Large intestine (tissue), 3 donors: ENCODE measurements at regions not wholly inside any gene's neighbourhood (a gene's known extent, or its start where the extent isn't known, plus 50 kb on each side); places are given as distances from the start of the nearest gene placed in this dataset.
"Not testable (repeated sequence)": the region's sequence is repeated elsewhere in the genome, so short reads cannot be mapped to it uniquely, and the experiment has no call there.

Source experiments
- DNase-seq, 2 donors: peaks; one replicate each; pipeline versions ENCODE4 v3.0.0 to v3.0.0-alpha.2; 2013
- H3K27ac ChIP-seq: one replicate; pipeline ENCODE4 v1.5.1; 2013; ENCODE audit warnings: low read length
- H3K27me3 ChIP-seq: 2 replicates; pipeline ENCODE4 v1.6.1; 2013; ENCODE audit warnings: low read length; ENCODE audit not compliant: control insufficient read depth, insufficient read depth
- H3K36me3 ChIP-seq: 2 replicates; pipeline ENCODE4 v1.6.1; 2013; ENCODE audit warnings: low read length; ENCODE audit not compliant: control insufficient read depth, insufficient read depth
- H3K4me1 ChIP-seq: one replicate; pipeline ENCODE4 v1.6.1; 2013; ENCODE audit warnings: low read length; ENCODE audit not compliant: control insufficient read depth, insufficient read depth
- H3K4me3 ChIP-seq: one replicate; pipeline ENCODE4 v1.5.1; 2013; ENCODE audit warnings: low read length
- H3K9me3 ChIP-seq: one replicate; pipeline ENCODE4 v1.6.1; 2013; ENCODE audit warnings: mild to moderate bottlenecking, low read depth, low read length, moderate library complexity; ENCODE audit not compliant: control insufficient read depth
- WGBS: methylation state at CpG from one replicate; pipeline ENCODE4 v1.1.5; 2013; ENCODE audit warnings: low lambda C conversion rate; ENCODE audit not compliant: insufficient coverage; 5-methylcytosine and 5-hydroxymethylcytosine counted together

DNA sequence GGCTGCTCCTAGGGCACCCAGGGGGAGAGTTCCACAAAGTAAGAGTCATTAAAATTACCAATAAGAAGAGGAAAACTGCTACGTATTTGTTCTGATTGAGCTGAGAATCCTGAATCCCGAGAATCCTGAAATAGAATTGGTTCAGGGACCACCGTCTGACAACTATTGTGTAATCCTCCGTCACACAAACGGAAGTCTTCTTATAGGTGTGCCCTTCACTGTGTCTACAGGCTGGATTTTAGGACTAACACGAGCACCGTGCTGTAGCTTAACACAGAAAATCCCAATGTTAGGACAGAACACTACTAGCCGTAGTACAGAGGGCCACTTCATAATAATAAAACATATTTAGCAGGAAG, 50.6 kb upstream of the RNF182 start:
- Histone ChIP-seq H3K27ac (peak overlapping the region; percentile 80), H3K36me3 (no peaks in the 10 kb centered on the region), H3K4me1 (peaks cover 10% of the 10 kb centered on the region), H3K4me3 (peak overlapping the region; percentile 65), H3K9me3 (peaks cover 9% of the 10 kb centered on the region), H3K27me3 (no peaks in the 10 kb centered on the region)
- DNase-seq: no peak
- no CpG with 5 or more reads among the region's 8 CpGs for WGBS

DNA sequence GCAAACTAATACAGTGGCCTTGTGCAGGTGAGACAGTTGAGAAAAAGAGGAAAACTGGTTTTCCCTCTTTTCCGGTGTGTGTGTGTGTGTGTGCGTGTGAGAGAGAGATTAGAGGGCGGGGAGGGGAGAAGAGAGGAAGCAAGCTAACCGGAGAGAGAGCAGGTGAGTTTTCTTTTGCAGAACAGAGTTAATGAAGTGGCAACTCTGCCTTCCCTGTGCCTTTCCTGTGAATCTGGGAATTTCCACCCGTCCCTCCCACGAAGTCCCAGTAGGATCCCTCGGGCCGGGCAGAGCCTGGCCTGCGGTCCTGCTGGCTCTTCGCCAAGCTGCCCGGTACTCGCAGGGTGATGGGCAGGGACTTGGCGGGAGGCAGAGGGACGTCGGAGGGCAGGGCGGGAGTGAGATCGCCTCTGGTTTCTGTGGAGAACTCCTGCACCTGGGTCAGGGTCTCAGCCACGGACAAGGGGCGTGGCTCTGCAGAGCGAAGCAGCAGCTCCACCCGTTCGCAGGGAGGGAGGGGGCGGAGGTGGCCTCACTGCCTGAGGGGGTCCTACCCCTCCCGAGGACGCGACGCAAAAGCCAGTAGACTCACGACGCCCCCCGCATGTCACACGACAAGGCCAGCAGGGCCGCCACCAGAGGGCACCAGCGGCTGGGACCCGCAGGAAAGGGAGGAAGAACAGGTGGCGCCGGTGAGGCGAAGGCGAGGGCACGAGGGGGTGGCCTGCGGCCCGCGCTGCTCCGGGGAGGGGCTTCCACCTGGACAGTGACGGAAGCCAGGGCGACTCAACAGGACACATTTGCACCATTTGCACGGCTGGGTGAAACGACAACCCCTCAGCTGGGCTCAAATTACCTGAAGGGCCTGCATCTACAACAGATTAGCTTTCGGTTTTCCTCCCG, 51.2 kb upstream of the RNF182 start:
- H3K27ac ChIP-seq: peak overlapping the region; percentile 80
- WGBS: no CpG with 5 or more reads among the region's 49 CpGs
- peak overlapping the region; percentile 65 for H3K4me3 ChIP-seq

GRCh38 chr6:13872681-13873080, 52.1 kb upstream of the RNF182 start:
- Histone ChIP-seq H3K4me1 (peaks cover 10% of the 10 kb centered on the region), H3K36me3 (no peaks in the 10 kb centered on the region), H3K27me3 (no peaks in the 10 kb centered on the region), H3K4me3 (no peak overlapping the region), H3K27ac (peak overlapping the region; percentile 80), H3K9me3 (peaks cover 9% of the 10 kb centered on the region)
- no CpG with 5 or more reads among the region's 2 CpGs for WGBS
- no peak for DNase-seq

More for the DNA sequence above, 51.2 kb upstream of the RNF182 start:
- H3K27me3 ChIP-seq: no peaks in the 10 kb centered on the region
- peak; percentile 65 to 86 for DNase-seq
- H3K36me3 ChIP-seq: no peaks in the 10 kb centered on the region
- H3K9me3 ChIP-seq: peaks cover 9% of the 10 kb centered on the region
- peaks cover 10% of the 10 kb centered on the region for H3K4me1 ChIP-seq

GRCh38 chr6:13872006-13872405, 52.7 kb upstream of the RNF182 start:
- H3K9me3 ChIP-seq, H3K36me3 ChIP-seq, DNase-seq, H3K27ac ChIP-seq, H3K4me3 ChIP-seq, H3K27me3 ChIP-seq: not testable (repeated sequence)
- H3K4me1 ChIP-seq: peaks cover 10% of the 10 kb centered on the region
- WGBS: no CpG with 5 or more reads among the region's 23 CpGs

DNA sequence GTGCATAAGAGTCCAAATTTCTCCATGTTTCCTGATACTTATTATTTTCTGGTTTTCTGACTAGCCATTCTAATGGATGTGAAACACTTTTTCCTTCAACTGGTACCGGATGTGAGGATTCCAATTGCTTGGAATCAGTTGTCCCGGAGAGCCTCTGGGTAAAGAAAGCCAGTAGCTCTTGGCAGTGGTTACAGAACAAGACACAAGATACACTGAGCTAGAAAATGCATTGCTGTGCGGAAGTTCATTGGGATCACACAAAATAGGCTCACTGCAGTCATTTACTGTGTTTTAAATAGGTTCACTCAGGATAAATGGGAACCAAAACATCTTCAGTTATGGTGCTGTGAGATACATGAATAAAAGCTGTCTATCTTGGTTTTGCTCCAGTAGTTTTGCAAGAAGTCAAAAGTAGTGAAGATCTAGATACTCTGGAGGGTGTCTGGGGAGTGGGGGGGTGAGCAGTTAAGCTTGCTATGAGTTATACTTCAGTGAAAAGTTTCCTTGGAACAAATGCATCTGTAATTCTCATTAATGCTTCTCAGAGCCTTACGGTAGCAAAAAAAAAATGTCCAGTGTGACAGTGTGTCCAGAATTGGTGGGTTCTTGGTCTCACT, 54.4 kb upstream of the RNF182 start:
- no peaks in the 10 kb centered on the region for H3K36me3 ChIP-seq
- no peak overlapping the region for H3K27ac ChIP-seq
- H3K4me1 ChIP-seq: peaks cover 10% of the 10 kb centered on the region
- no peak for DNase-seq
- WGBS: no CpG with 5 or more reads among the region's 4 CpGs
- peaks cover 9% of the 10 kb centered on the region for H3K9me3 ChIP-seq
- no peaks in the 10 kb centered on the region for H3K27me3 ChIP-seq
- H3K4me3 ChIP-seq: no peak overlapping the region

DNA sequence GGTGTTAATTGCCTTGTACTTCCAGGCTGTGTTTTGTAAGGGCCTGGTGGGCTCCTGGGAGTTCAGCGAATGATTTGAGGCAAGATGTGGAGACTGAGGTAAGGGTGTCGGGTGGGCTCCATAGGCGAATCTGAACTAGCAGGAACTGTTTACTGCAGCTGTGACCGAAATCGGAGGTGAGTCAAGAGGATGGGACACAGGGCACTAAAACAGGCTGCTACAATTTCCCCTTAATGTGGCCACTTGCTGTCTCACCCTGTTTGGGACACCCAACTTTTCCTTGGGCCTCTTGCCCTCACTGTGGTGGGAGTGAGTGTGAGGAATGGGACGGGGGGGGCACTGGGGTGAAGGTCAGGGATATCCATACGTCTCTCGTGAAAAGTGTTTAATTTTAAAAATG, 53.9 kb upstream of the MCUR1 start:
- Histone ChIP-seq H3K4me3 (no peak overlapping the region), H3K4me1 (peaks cover 8% of the 10 kb centered on the region), H3K27ac (no peak overlapping the region), H3K27me3 (no peaks in the 10 kb centered on the region), H3K36me3 (no peaks in the 10 kb centered on the region), H3K9me3 (peaks cover 6% of the 10 kb centered on the region)
- no peak for DNase-seq
- WGBS: 71% methylated on average over 3 of the region's 8 CpGs

- no peaks in the 10 kb centered on the region for H3K27me3 ChIP-seq
- H3K4me3 ChIP-seq: no peak overlapping the region
- H3K36me3 ChIP-seq: no peaks in the 10 kb centered on the region
- peaks cover 17% of the 10 kb centered on the region for H3K4me1 ChIP-seq
- no peak for DNase-seq
- no peaks in the 10 kb centered on the region for H3K9me3 ChIP-seq
- no CpG with 5 or more reads among the region's 3 CpGs for WGBS
- no peak overlapping the region for H3K27ac ChIP-seq
These were observed 51.9 kb upstream of the MCUR1 start for GRCh38 chr6:13866301-13866700.

DNA sequence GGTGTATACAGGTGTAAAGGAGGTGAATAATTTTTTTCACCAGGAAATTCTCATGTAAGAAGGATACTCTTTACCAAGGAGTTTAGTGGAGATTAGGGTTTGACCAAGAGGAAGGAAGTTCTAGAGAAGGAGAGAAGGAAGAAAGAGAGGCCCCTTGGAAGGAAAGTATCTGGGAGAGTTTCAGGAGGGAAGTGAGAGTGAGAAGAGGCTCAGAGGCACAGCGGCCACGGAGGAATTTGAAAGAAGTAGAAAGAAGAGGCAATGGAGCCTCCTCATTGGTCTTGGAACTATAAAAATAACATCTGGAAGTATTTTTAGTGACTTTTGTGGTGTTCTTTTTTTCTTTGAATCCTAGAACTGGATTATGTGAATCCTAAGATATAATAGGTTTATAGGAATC, 50.8 kb upstream of the MCUR1 start:
- Histone ChIP-seq H3K27me3 (peaks cover 4% of the 10 kb centered on the region), H3K36me3 (no peaks in the 10 kb centered on the region), H3K4me3 (no peak overlapping the region), H3K9me3 (peaks cover 4% of the 10 kb centered on the region), H3K27ac (peak overlapping the region; percentile 11), H3K4me1 (peaks cover 17% of the 10 kb centered on the region)
- DNase-seq: no peak
- WGBS: 65% methylated on average over 2 of the region's 2 CpGs

DNA sequence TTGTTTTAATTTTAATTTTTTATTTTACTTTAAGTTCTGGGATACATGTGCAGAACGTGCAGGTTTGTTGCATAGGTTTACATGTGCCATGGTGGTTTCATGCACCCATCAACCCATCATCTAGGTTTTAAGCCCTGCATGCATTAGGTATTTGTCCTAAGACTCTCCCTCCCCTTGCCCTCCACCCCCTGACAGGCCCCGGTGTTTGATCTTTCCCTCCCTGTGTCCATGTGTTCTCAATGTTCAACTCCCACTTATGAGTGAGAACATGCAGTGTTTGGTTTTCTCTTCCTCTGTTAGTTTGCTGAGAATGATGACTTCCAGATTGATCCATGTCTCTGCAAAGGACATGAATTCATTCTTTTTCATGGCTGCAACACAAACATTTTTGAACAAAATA, 50.3 kb upstream of the MCUR1 start:
- H3K27me3 ChIP-seq, H3K36me3 ChIP-seq, H3K9me3 ChIP-seq, H3K4me3 ChIP-seq, DNase-seq: not testable (repeated sequence)
- peaks cover 17% of the 10 kb centered on the region for H3K4me1 ChIP-seq
- H3K27ac ChIP-seq: peak overlapping the region; percentile 11
- WGBS: 83% methylated on average over 1 of the region's 2 CpGs
